ENCODE measurements at regions not wholly inside any gene's neighbourhood (a gene's known extent, or its start where the extent isn't known, plus 50 kb on each side); places are given as distances from the start of the nearest gene placed in this dataset.

GRCh38 chr15:94059013-94059587 is 172.3 kb upstream of the MCTP2 start:
- no peak for TF ChIP-seq GATA3 (IDR thresholded peaks at IDR 0.05; ENCODE audit: low read depth, low read length)
- TF ChIP-seq GATA2 (IDR thresholded peaks at IDR 0.05; ENCODE audit: low read depth, low read length), result no peak

Measured in SH-SY5Y (cell line).